Activated naive CD4-positive, alpha-beta T cell treated with anti-CD3 and anti-CD28 coated beads for 36 hours (primary cell): ENCODE measurements at regions not wholly inside any gene's neighbourhood (a gene's known extent, or its start where the extent isn't known, plus 50 kb on each side); places are given as distances from the start of the nearest gene placed in this dataset.

Experiments used
- CTCF ChIA-PET: fragments of 350-600 bp; sonication (Branson Sonifier 250); formaldehyde crosslinking; loops from one replicate; lab custom pipeline; 2021; ENCODE audit warnings: antibody characterized with exemption; lab: Charles Lee
- DNase-seq: peaks from one replicate; pipeline ENCODE4 v3.0.0-alpha.2; 2020
- H3K27ac Mint-ChIP-seq: one replicate; pipeline ENCODE4 v1.8.0; 2021; ENCODE audit warnings: mild to moderate bottlenecking, mixed read lengths
- H3K27me3 Mint-ChIP-seq: one replicate; pipeline ENCODE4 v1.8.0; 2021; ENCODE audit warnings: low read depth, mixed read lengths
- H3K36me3 Mint-ChIP-seq: one replicate; pipeline ENCODE4 v1.8.0; 2021; ENCODE audit warnings: low read depth, mixed read lengths
- H3K4me1 Mint-ChIP-seq: one replicate; pipeline ENCODE4 v1.8.0; 2021; ENCODE audit warnings: low read depth, mixed read lengths
- H3K4me3 Mint-ChIP-seq: one replicate; pipeline ENCODE4 v1.8.0; 2021; ENCODE audit warnings: mild to moderate bottlenecking, moderate library complexity, mixed read lengths
- H3K9me3 Mint-ChIP-seq: one replicate; pipeline ENCODE4 v1.8.0; 2021; ENCODE audit warnings: mixed read lengths
- intact Hi-C: fragments of 100-400 bp; cut with micrococcal nuclease; formaldehyde crosslinking; loops from one replicate; pipeline ENCODE4 v1.15.1; 2023

GRCh38 chr5:67259548-67260215 is 63.1 kb upstream of the CD180 start:
- no peak for DNase-seq
- Mint-ChIP-seq H3K4me3 (no peak overlapping the region), H3K36me3 (no peaks in the 10 kb centered on the region), H3K27ac (no peak overlapping the region), H3K9me3 (no peaks in the 10 kb centered on the region), H3K4me1 (no peaks in the 10 kb centered on the region), H3K27me3 (no peaks in the 10 kb centered on the region)
- CTCF ChIA-PET, result no interaction called here
- intact Hi-C loops, result no loop called here

GRCh38 chr5:67257500-67257899 is 60.9 kb upstream of the CD180 start:
- Mint-ChIP-seq H3K4me1 (no peaks in the 10 kb centered on the region), H3K36me3 (no peaks in the 10 kb centered on the region), H3K27ac (no peak overlapping the region), H3K27me3 (no peaks in the 10 kb centered on the region), H3K4me3 (no peak overlapping the region), H3K9me3 (no peaks in the 10 kb centered on the region)
- CTCF ChIA-PET, result interaction anchor here (0.6 to 1.2 kb wide), 2 partner anchors 11 to 60 kb away, joined by 3 to 6 read pairs; no protein-coding TSS in a partner anchor
- no peak for DNase-seq
- intact Hi-C loops, result no loop called here

- intact Hi-C loops, result no loop called here
- Mint-ChIP-seq H3K4me1 (no peaks in the 10 kb centered on the region), H3K4me3 (no peak overlapping the region), H3K36me3 (no peaks in the 10 kb centered on the region), H3K9me3 (no peaks in the 10 kb centered on the region), H3K27ac (no peak overlapping the region), H3K27me3 (no peaks in the 10 kb centered on the region)
- DNase-seq, result no peak
- CTCF ChIA-PET, result no interaction called here
Measured at GRCh38 chr5:67257077-67257476, 60.5 kb upstream of the CD180 start.

- H3K27ac Mint-ChIP-seq, result no peak overlapping the region
- no peaks in the 10 kb centered on the region for H3K27me3 Mint-ChIP-seq
- intact Hi-C loops, result no loop called here
- H3K9me3 Mint-ChIP-seq, result no peaks in the 10 kb centered on the region
- CTCF ChIA-PET, result interaction anchor here (1.7 kb wide), 1 partner anchor 10 kb away, joined by 4 read pairs; no protein-coding TSS in a partner anchor
- no peak overlapping the region for H3K4me3 Mint-ChIP-seq
- H3K4me1 Mint-ChIP-seq, result no peaks in the 10 kb centered on the region
- no peaks in the 10 kb centered on the region for H3K36me3 Mint-ChIP-seq
- DNase-seq, result no peak
Measured at GRCh38 chr5:67255881-67256280, 59.3 kb upstream of the CD180 start.

GRCh38 chr5:67253911-67254310 is 57.3 kb upstream of the CD180 start:
- Mint-ChIP-seq H3K4me3 (no peak overlapping the region), H3K9me3 (no peaks in the 10 kb centered on the region), H3K36me3 (no peaks in the 10 kb centered on the region), H3K27me3 (no peaks in the 10 kb centered on the region), H3K27ac (no peak overlapping the region), H3K4me1 (no peaks in the 10 kb centered on the region)
- no peak for DNase-seq
- intact Hi-C loops, result no loop called here
- CTCF ChIA-PET, result no interaction called here

GRCh38 chr5:67249590-67249895 is 52.9 kb upstream of the CD180 start:
- DNase-seq, result no peak
- Mint-ChIP-seq H3K36me3 (no peaks in the 10 kb centered on the region), H3K27ac (no peak overlapping the region), H3K4me3 (no peak overlapping the region), H3K4me1 (peaks cover 5% of the 10 kb centered on the region), H3K27me3 (no peaks in the 10 kb centered on the region), H3K9me3 (no peaks in the 10 kb centered on the region)
- CTCF ChIA-PET, result interaction anchor here (0.7 to 0.9 kb wide), 2 partner anchors 9 to 1014 kb away, joined by 3 to 4 read pairs; no protein-coding TSS in a partner anchor
- intact Hi-C loops, result loop anchor here (5.0 to 10.0 kb wide), 5 partner anchors 58 to 1498 kb away; no protein-coding TSS in a partner anchor

GRCh38 chr5:67248703-67249589 is 52.3 kb upstream of the CD180 start:
- no peaks in the 10 kb centered on the region for H3K36me3 Mint-ChIP-seq
- H3K4me1 Mint-ChIP-seq, result peaks cover 5% of the 10 kb centered on the region
- intact Hi-C loops, result loop anchor here (5.0 to 10.0 kb wide), 5 partner anchors 58 to 1498 kb away; no protein-coding TSS in a partner anchor
- no peak overlapping the region for H3K4me3 Mint-ChIP-seq
- no peaks in the 10 kb centered on the region for H3K9me3 Mint-ChIP-seq
- DNase-seq, result no peak
- no peak overlapping the region for H3K27ac Mint-ChIP-seq
- CTCF ChIA-PET, result interaction anchor here (0.7 to 1.3 kb wide), 3 partner anchors 9 to 1015 kb away, joined by 3 to 4 read pairs (median 4); no protein-coding TSS in a partner anchor
- no peaks in the 10 kb centered on the region for H3K27me3 Mint-ChIP-seq

GRCh38 chr5:67246546-67247268 is 50.1 kb upstream of the CD180 start:
- CTCF ChIA-PET, result interaction anchor here (0.6 to 2.6 kb wide), 36 partner anchors 8 to 1716 kb away, joined by 3 to 13 read pairs (median 4); no protein-coding TSS in a partner anchor
- Mint-ChIP-seq H3K36me3 (no peaks in the 10 kb centered on the region), H3K27me3 (no peaks in the 10 kb centered on the region), H3K27ac (no peak overlapping the region), H3K4me3 (no peak overlapping the region), H3K4me1 (peaks cover 8% of the 10 kb centered on the region), H3K9me3 (no peaks in the 10 kb centered on the region)
- no peak for DNase-seq
- intact Hi-C loops, result loop anchor here (1.0 to 10.0 kb wide), 12 partner anchors 61 to 1761 kb away; no protein-coding TSS in a partner anchor
